NCI-H1417 (cell line): ENCODE measurements at regions not wholly inside any gene's neighbourhood (a gene's known extent, or its start where the extent isn't known, plus 50 kb on each side); places are given as distances from the start of the nearest gene placed in this dataset.

ENCODE experiments used
- DNase-seq, 3 experiments: peaks; one replicate each; lab custom pipeline; 2025; lab: John Stamatoyannopoulos, UW

GRCh38 chr1:195934817-195935553, 673.3 kb downstream of the KCNT2 start:
- DNase-seq = peak in 2 of 3 experiments; percentile 66 to 94

GRCh38 chr1:195933835-195934234, 674.4 kb downstream of the KCNT2 start:
- peak in 1 of 3 experiments; percentile 69 for DNase-seq

GRCh38 chr1:195915826-195916225, 692.4 kb downstream of the KCNT2 start:
- DNase-seq = no peak

- no peak for DNase-seq
These were observed 699.2 kb downstream of the KCNT2 start for GRCh38 chr1:195909061-195909460.

- no peak for DNase-seq
These were observed 700.1 kb downstream of the KCNT2 start for GRCh38 chr1:195908121-195908520.

GRCh38 chr1:195903203-195903602, 705.0 kb downstream of the KCNT2 start:
- DNase-seq = no peak

GRCh38 chr1:195902779-195903178, 705.5 kb downstream of the KCNT2 start:
- DNase-seq = no peak

- no peak for DNase-seq
These were observed 708.4 kb downstream of the KCNT2 start for GRCh38 chr1:195899762-195900352.

GRCh38 chr1:195898924-195899323, 709.3 kb downstream of the KCNT2 start:
- DNase-seq = no peak

GRCh38 chr1:195898373-195898772, 709.9 kb downstream of the KCNT2 start:
- DNase-seq = no peak

GRCh38 chr1:195897076-195897475, 711.2 kb downstream of the KCNT2 start:
- peak in 1 of 3 experiments; percentile 29 for DNase-seq

GRCh38 chr1:195894411-195894810, 713.8 kb downstream of the KCNT2 start:
- no peak for DNase-seq

- no peak for DNase-seq
These were observed 722.2 kb downstream of the KCNT2 start for GRCh38 chr1:195886000-195886399.

- no peak for DNase-seq
These were observed 729.8 kb downstream of the KCNT2 start for GRCh38 chr1:195878478-195878877.

- no peak for DNase-seq
These were observed 731.4 kb downstream of the KCNT2 start for GRCh38 chr1:195876792-195877191.

GRCh38 chr1:195872376-195872775, 735.9 kb downstream of the KCNT2 start:
- no peak for DNase-seq

- DNase-seq = no peak
These were observed 740.6 kb downstream of the KCNT2 start for GRCh38 chr1:195867638-195868037.

GRCh38 chr1:195866781-195867222, 741.4 kb downstream of the KCNT2 start:
- no peak for DNase-seq

- DNase-seq = no peak
These were observed 742.0 kb downstream of the KCNT2 start for GRCh38 chr1:195866091-195866780.

GRCh38 chr1:195851804-195852203, 756.4 kb downstream of the KCNT2 start:
- DNase-seq = no peak

GRCh38 chr1:195851016-195851601, 757.1 kb downstream of the KCNT2 start:
- no peak for DNase-seq

GRCh38 chr1:195849180-195849579, 759.1 kb downstream of the KCNT2 start:
- no peak for DNase-seq
